GM23338 (cell line): ENCODE measurements at regions not wholly inside any gene's neighbourhood (a gene's known extent, or its start where the extent isn't known, plus 50 kb on each side); places are given as distances from the start of the nearest gene placed in this dataset.

Experiments
- ATAC-seq: fragments of 200-7000 bp; cut with Tn5 transposase; 3 replicates; pipeline ENCODE4 v1.9.1; 2020
- DNase-seq: peaks from one replicate; pipeline ENCODE4 v3.0.0-alpha.2; 2015; ENCODE audit warnings: low spot score
- H2AFZ ChIP-seq: fragments of 200-600 bp; sonication (generic); 2 replicates; pipeline ENCODE4 v1.8.0; 2016; ENCODE audit warnings: antibody characterized with exemption, mild to moderate bottlenecking, moderate library complexity
- H3F3A ChIP-seq: fragments of 200-600 bp; sonication (generic); replicated peaks from 2 replicates; pipeline ENCODE4 v1.8.0; 2017; ENCODE audit warnings: antibody characterized with exemption, mixed run types, low read depth
- H3K27ac ChIP-seq: fragments of 200-600 bp; sonication (generic); 2 replicates; pipeline ENCODE4 v1.6.1; 2016; ENCODE audit warnings: low read depth
- H3K27me3 ChIP-seq: fragments of 200-600 bp; sonication (generic); 2 replicates; pipeline ENCODE4 v1.8.0; 2016; ENCODE audit warnings: mild to moderate bottlenecking, mixed run types, moderate library complexity; ENCODE audit not compliant: insufficient read depth
- H3K36me3 ChIP-seq: fragments of 200-600 bp; sonication (generic); 2 replicates; pipeline ENCODE4 v1.8.0; 2016; ENCODE audit warnings: mild to moderate bottlenecking; ENCODE audit not compliant: insufficient read depth
- H3K4me1 ChIP-seq: fragments of 200-600 bp; sonication (generic); 2 replicates; pipeline ENCODE4 v1.8.0; 2016; ENCODE audit warnings: mild to moderate bottlenecking, moderate library complexity; ENCODE audit not compliant: insufficient read depth
- H3K4me2 ChIP-seq: fragments of 200-600 bp; sonication (generic); 2 replicates; pipeline ENCODE4 v1.7.1; 2017; ENCODE audit warnings: mixed run types
- H3K4me3 ChIP-seq: fragments of 200-600 bp; sonication (generic); 2 replicates; pipeline ENCODE4 v1.6.1; 2016; ENCODE audit warnings: mixed run types
- H3K79me2 ChIP-seq: fragments of 200-600 bp; sonication (generic); replicated peaks from 2 replicates; pipeline ENCODE4 v1.8.0; 2017; ENCODE audit warnings: mild to moderate bottlenecking; ENCODE audit not compliant: insufficient read depth
- H3K9me2 ChIP-seq: fragments of 200-600 bp; sonication (generic); 2 replicates; pipeline ENCODE4 v1.8.0; 2017; ENCODE audit not compliant: insufficient read depth
- H4K20me1 ChIP-seq: fragments of 200-600 bp; sonication (generic); replicated peaks from 2 replicates; pipeline ENCODE4 v1.8.0; 2017; ENCODE audit warnings: mild to moderate bottlenecking; ENCODE audit not compliant: insufficient read depth
- H3K27ac Mint-ChIP-seq: 2 replicates; pipeline ENCODE4 v1.8.0; 2020; ENCODE audit warnings: inconsistent platforms, mild to moderate bottlenecking, moderate library complexity, mixed read lengths
- H3K27me3 Mint-ChIP-seq: 3 replicates; pipeline ENCODE4 v1.8.0; 2022; ENCODE audit warnings: low read depth, mild to moderate bottlenecking, moderate library complexity, mixed read lengths, inconsistent platforms; ENCODE audit not compliant: insufficient read depth, poor library complexity
- H3K36me3 Mint-ChIP-seq: 3 replicates; pipeline ENCODE4 v1.8.0; 2021; ENCODE audit warnings: low read depth, mild to moderate bottlenecking, inconsistent platforms, moderate library complexity, mixed read lengths
- H3K4me1 Mint-ChIP-seq: 3 replicates; pipeline ENCODE4 v1.8.0; 2020; ENCODE audit warnings: mild to moderate bottlenecking, inconsistent platforms, mixed read lengths
- H3K4me3 Mint-ChIP-seq: 3 replicates; pipeline ENCODE4 v1.8.0; 2021; ENCODE audit warnings: moderate library complexity, mild to moderate bottlenecking, inconsistent platforms, mixed read lengths
- H3K9me3 Mint-ChIP-seq: 3 replicates; pipeline ENCODE4 v1.8.0; 2020; ENCODE audit warnings: moderate library complexity, mild to moderate bottlenecking, inconsistent platforms, mixed read lengths
- CREB1 ChIP-seq: fragments of 250-450 bp; sonication (Bioruptor Pico); IDR thresholded peaks from 2 replicates; pipeline ENCODE4 v1.5.0; 2020; ENCODE audit warnings: low read depth, mild to moderate bottlenecking, moderate library complexity
- EZH2 ChIP-seq: fragments of 200-600 bp; sonication (generic); IDR thresholded peaks from one replicate; pipeline ENCODE4 v1.8.0; 2017; ENCODE audit warnings: antibody characterized with exemption, mild to moderate bottlenecking, low read depth; ENCODE audit not compliant: unreplicated experiment
- EZH2phosphoT487 ChIP-seq: fragments of 200-600 bp; sonication (generic); IDR thresholded peaks from one replicate; pipeline ENCODE4 v1.8.1; 2018; ENCODE audit warnings: antibody characterized with exemption; ENCODE audit not compliant: unreplicated experiment
- JUNB ChIP-seq: IDR thresholded peaks from one replicate; pipeline ENCODE4 v1.6.1; 2016; ENCODE audit warnings: antibody characterized with exemption; ENCODE audit not compliant: unreplicated experiment
- NANOG ChIP-seq: IDR thresholded peaks from 2 replicates; pipeline ENCODE4 v1.6.1; 2016; ENCODE audit warnings: antibody characterized with exemption, borderline replicate concordance
- POLR2AphosphoS5 ChIP-seq: IDR thresholded peaks from 2 replicates; pipeline ENCODE4 v1.6.1; 2016; ENCODE audit warnings: antibody characterized with exemption, low read depth
- STAT1 ChIP-seq: IDR thresholded peaks from one replicate; pipeline ENCODE4 v1.6.1; 2016; ENCODE audit warnings: antibody characterized with exemption; ENCODE audit not compliant: unreplicated experiment
- ZNF114 ChIP-seq: fragments of 250-450 bp; sonication (Bioruptor Pico); IDR thresholded peaks from 2 replicates; pipeline ENCODE4 v1.5.0; 2020; ENCODE audit warnings: mild to moderate bottlenecking, moderate library complexity
- ZNF331 ChIP-seq: fragments of 250-450 bp; sonication (Bioruptor Pico); IDR thresholded peaks from 2 replicates; pipeline ENCODE4 v1.5.0; 2020; ENCODE audit warnings: low read depth, mild to moderate bottlenecking, moderate library complexity
- TF ChIP-seq, protein P1 (sequence below): fragments of 250-450 bp; sonication (Bioruptor Pico); IDR thresholded peaks from 2 replicates; pipeline ENCODE4 v1.5.0; 2020; ENCODE audit warnings: mild to moderate bottlenecking, moderate library complexity
- TF ChIP-seq, protein P2 (sequence below): IDR thresholded peaks from one replicate; pipeline ENCODE4 v1.6.1; 2018; ENCODE audit warnings: antibody characterized with exemption; ENCODE audit not compliant: unreplicated experiment
- TF ChIP-seq, protein P3 (sequence below): IDR thresholded peaks from 2 replicates; pipeline ENCODE4 v1.6.1; 2016; ENCODE audit warnings: antibody characterized with exemption
- TF ChIP-seq, protein P4 (sequence below), 2 experiments: fragments of 200-600 bp in 1 of 2; sonication (generic) in 1 of 2; conservative IDR thresholded peaks; 2 replicates each; pipeline versions ENCODE4 v1.5.1 to v1.6.1; 2016 to 2017; ENCODE audit warnings: antibody characterized with exemption in 2 of 2, low read depth in 2 of 2, mild to moderate bottlenecking in 2 of 2, moderate library complexity in 1 of 2

DNA sequence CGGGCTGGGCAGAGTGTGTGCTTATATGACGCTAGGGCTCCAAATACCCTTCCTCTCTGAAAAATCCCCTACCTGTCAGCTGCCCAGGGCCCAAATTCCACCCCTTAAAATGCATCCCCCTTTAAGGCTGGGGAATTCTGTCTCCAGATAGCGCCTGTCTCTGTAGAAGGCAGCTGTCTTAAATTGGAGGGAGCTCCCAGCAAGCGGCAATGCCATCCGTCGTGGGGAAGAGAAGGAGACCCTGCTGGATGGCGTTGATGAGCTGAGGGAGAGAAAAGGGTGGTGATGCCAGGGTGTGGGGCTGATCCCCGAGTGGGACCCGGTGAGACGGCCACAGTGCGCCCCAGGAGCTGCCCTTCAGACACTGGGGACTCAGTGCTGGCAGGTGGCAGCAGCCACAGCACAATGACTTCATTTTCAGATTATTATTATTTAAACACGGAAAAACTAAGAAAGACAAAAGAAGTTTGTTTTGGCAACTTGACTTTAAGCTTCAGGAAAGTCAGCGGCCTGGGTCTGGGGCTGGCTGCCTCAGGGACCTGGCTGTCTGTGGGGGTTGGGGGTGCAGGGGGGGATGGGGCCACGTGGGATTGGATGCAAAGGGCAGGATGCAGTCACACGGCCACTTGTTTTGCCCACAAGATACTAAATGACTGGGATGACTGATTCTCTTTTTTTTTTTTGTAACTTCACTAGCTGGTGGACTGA, 152.8 kb downstream of the TFCP2L1 start:
- no peaks in the 10 kb centered on the region for H3K36me3 ChIP-seq
- H3K27ac Mint-ChIP-seq: no peak overlapping the region
- H3K27me3 Mint-ChIP-seq: peaks cover 16% of the 10 kb centered on the region
- H3K9me2 ChIP-seq: no peaks in the 10 kb centered on the region
- peaks cover 18% of the 10 kb centered on the region; the same call in 1 of the 2 replicates for H3K4me1 ChIP-seq
- TF ChIP-seq, protein P1, sequence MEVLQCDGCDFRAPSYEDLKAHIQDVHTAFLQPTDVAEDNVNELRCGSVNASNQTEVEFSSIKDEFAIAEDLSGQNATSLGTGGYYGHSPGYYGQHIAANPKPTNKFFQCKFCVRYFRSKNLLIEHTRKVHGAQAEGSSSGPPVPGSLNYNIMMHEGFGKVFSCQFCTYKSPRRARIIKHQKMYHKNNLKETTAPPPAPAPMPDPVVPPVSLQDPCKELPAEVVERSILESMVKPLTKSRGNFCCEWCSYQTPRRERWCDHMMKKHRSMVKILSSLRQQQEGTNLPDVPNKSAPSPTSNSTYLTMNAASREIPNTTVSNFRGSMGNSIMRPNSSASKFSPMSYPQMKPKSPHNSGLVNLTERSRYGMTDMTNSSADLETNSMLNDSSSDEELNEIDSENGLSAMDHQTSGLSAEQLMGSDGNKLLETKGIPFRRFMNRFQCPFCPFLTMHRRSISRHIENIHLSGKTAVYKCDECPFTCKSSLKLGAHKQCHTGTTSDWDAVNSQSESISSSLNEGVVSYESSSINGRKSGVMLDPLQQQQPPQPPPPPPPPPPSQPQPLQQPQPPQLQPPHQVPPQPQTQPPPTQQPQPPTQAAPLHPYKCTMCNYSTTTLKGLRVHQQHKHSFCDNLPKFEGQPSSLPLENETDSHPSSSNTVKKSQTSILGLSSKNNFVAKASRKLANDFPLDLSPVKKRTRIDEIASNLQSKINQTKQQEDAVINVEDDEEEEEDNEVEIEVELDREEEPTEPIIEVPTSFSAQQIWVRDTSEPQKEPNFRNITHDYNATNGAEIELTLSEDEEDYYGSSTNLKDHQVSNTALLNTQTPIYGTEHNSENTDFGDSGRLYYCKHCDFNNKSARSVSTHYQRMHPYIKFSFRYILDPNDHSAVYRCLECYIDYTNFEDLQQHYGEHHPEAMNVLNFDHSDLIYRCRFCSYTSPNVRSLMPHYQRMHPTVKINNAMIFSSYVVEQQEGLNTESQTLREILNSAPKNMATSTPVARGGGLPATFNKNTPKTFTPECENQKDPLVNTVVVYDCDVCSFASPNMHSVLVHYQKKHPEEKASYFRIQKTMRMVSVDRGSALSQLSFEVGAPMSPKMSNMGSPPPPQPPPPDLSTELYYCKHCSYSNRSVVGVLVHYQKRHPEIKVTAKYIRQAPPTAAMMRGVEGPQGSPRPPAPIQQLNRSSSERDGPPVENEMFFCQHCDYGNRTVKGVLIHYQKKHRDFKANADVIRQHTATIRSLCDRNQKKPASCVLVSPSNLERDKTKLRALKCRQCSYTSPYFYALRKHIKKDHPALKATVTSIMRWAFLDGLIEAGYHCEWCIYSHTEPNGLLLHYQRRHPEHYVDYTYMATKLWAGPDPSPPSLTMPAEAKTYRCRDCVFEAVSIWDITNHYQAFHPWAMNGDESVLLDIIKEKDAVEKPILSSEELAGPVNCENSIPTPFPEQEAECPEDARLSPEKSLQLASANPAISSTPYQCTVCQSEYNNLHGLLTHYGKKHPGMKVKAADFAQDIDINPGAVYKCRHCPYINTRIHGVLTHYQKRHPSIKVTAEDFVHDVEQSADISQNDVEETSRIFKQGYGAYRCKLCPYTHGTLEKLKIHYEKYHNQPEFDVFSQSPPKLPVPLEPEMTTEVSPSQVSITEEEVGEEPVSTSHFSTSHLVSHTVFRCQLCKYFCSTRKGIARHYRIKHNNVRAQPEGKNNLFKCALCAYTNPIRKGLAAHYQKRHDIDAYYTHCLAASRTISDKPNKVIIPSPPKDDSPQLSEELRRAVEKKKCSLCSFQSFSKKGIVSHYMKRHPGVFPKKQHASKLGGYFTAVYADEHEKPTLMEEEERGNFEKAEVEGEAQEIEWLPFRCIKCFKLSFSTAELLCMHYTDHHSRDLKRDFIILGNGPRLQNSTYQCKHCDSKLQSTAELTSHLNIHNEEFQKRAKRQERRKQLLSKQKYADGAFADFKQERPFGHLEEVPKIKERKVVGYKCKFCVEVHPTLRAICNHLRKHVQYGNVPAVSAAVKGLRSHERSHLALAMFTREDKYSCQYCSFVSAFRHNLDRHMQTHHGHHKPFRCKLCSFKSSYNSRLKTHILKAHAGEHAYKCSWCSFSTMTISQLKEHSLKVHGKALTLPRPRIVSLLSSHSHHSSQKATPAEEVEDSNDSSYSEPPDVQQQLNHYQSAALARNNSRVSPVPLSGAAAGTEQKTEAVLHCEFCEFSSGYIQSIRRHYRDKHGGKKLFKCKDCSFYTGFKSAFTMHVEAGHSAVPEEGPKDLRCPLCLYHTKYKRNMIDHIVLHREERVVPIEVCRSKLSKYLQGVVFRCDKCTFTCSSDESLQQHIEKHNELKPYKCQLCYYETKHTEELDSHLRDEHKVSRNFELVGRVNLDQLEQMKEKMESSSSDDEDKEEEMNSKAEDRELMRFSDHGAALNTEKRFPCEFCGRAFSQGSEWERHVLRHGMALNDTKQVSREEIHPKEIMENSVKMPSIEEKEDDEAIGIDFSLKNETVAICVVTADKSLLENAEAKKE: no peak
- TF ChIP-seq, protein P2, sequence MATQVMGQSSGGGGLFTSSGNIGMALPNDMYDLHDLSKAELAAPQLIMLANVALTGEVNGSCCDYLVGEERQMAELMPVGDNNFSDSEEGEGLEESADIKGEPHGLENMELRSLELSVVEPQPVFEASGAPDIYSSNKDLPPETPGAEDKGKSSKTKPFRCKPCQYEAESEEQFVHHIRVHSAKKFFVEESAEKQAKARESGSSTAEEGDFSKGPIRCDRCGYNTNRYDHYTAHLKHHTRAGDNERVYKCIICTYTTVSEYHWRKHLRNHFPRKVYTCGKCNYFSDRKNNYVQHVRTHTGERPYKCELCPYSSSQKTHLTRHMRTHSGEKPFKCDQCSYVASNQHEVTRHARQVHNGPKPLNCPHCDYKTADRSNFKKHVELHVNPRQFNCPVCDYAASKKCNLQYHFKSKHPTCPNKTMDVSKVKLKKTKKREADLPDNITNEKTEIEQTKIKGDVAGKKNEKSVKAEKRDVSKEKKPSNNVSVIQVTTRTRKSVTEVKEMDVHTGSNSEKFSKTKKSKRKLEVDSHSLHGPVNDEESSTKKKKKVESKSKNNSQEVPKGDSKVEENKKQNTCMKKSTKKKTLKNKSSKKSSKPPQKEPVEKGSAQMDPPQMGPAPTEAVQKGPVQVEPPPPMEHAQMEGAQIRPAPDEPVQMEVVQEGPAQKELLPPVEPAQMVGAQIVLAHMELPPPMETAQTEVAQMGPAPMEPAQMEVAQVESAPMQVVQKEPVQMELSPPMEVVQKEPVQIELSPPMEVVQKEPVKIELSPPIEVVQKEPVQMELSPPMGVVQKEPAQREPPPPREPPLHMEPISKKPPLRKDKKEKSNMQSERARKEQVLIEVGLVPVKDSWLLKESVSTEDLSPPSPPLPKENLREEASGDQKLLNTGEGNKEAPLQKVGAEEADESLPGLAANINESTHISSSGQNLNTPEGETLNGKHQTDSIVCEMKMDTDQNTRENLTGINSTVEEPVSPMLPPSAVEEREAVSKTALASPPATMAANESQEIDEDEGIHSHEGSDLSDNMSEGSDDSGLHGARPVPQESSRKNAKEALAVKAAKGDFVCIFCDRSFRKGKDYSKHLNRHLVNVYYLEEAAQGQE: no peak
- TF ChIP-seq ZNF331 (CRISPR knock-in tag) (no peak), NANOG (no peak), POLR2AphosphoS5 (no peak), EZH2phosphoT487 (no peak), JUNB (no peak), EZH2 (no peak), STAT1 (no peak), CREB1 (CRISPR knock-in tag) (no peak), ZNF114 (CRISPR knock-in tag) (no peak)
- TF ChIP-seq, protein P3, sequence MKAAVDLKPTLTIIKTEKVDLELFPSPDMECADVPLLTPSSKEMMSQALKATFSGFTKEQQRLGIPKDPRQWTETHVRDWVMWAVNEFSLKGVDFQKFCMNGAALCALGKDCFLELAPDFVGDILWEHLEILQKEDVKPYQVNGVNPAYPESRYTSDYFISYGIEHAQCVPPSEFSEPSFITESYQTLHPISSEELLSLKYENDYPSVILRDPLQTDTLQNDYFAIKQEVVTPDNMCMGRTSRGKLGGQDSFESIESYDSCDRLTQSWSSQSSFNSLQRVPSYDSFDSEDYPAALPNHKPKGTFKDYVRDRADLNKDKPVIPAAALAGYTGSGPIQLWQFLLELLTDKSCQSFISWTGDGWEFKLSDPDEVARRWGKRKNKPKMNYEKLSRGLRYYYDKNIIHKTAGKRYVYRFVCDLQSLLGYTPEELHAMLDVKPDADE: no peak
- TF ChIP-seq, protein P4, sequence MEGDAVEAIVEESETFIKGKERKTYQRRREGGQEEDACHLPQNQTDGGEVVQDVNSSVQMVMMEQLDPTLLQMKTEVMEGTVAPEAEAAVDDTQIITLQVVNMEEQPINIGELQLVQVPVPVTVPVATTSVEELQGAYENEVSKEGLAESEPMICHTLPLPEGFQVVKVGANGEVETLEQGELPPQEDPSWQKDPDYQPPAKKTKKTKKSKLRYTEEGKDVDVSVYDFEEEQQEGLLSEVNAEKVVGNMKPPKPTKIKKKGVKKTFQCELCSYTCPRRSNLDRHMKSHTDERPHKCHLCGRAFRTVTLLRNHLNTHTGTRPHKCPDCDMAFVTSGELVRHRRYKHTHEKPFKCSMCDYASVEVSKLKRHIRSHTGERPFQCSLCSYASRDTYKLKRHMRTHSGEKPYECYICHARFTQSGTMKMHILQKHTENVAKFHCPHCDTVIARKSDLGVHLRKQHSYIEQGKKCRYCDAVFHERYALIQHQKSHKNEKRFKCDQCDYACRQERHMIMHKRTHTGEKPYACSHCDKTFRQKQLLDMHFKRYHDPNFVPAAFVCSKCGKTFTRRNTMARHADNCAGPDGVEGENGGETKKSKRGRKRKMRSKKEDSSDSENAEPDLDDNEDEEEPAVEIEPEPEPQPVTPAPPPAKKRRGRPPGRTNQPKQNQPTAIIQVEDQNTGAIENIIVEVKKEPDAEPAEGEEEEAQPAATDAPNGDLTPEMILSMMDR (conservative IDR thresholded peaks at IDR 0.05; ENCODE audit: low read depth in 2 of 2): no peak
- H3F3A ChIP-seq: no peaks in the 10 kb centered on the region
- peaks cover 9% of the 10 kb centered on the region for H3K9me3 Mint-ChIP-seq
- peak; percentile 51 for ATAC-seq
- no peaks in the 10 kb centered on the region for H4K20me1 ChIP-seq
- H3K4me1 Mint-ChIP-seq: peaks cover 25% of the 10 kb centered on the region
- peak overlapping the region; percentile 84 for H2AFZ ChIP-seq
- no peaks in the 10 kb centered on the region for H3K79me2 ChIP-seq
- peak overlapping the region; percentile 67 for H3K4me2 ChIP-seq
- peak; percentile 37 for DNase-seq
- H3K36me3 Mint-ChIP-seq: no peaks in the 10 kb centered on the region
- H3K4me3 Mint-ChIP-seq: peak overlapping the region; percentile 22; the same call in 2 of the 3 replicates
- H3K27ac ChIP-seq: no peak overlapping the region
- no peaks in the 10 kb centered on the region for H3K27me3 ChIP-seq
- H3K4me3 ChIP-seq: peak overlapping the region; percentile 35; the same call in 1 of the 2 replicates
